ENCODE measurements at regions not wholly inside any gene's neighbourhood (a gene's known extent, or its start where the extent isn't known, plus 50 kb on each side); places are given as distances from the start of the nearest gene placed in this dataset.

GRCh38 chr11:55106391-55106790 is 155.6 kb upstream of the TRIM48 start:
- Histone ChIP-seq H3K79me2 (ENCODE audit: insufficient read depth, low read length) (no peaks in the 10 kb centered on the region), H4K91ac (ENCODE audit: insufficient read length, low read depth, low read length) (no peak overlapping the region), H3K27ac (ENCODE audit: insufficient read length, low read depth, low read length) (no peak overlapping the region), H3K56ac (ENCODE audit: insufficient read length, low read depth, low read length) (no peak overlapping the region), H2AK5ac (ENCODE audit: insufficient read length, low read length) (no peak overlapping the region), H3K79me1 (ENCODE audit: insufficient read depth, low read depth, low read length, poor library complexity, severe bottlenecking) (no peaks in the 10 kb centered on the region), H2BK15ac (ENCODE audit: low read depth, low read length) (no peak overlapping the region), H3K4me2 (ENCODE audit: insufficient read depth, insufficient read length, low read length) (no peak overlapping the region), H2AFZ (ENCODE audit: low read length) (no peak overlapping the region), H3K14ac (ENCODE audit: insufficient read depth, low read length) (no peak overlapping the region), H3K18ac (ENCODE audit: insufficient read length, low read depth, low read length) (no peak overlapping the region), H3K4ac (ENCODE audit: low read depth, low read length) (no peak overlapping the region), H4K20me1 (ENCODE audit: control insufficient read depth, insufficient read depth, insufficient read length) (no peaks in the 10 kb centered on the region), H3K27me3 (ENCODE audit: insufficient read depth, low read length) (no peaks in the 10 kb centered on the region), H2BK120ac (ENCODE audit: low read depth, low read length, poor library complexity, severe bottlenecking) (no peak overlapping the region), H3K4me1 (ENCODE audit: insufficient read depth, low read length) (no peaks in the 10 kb centered on the region), H3K23ac (ENCODE audit: insufficient read length, low read depth, low read length) (no peak overlapping the region), H2BK5ac (ENCODE audit: insufficient read length, low read length) (no peak overlapping the region), H4K8ac (replicated peaks; ENCODE audit: insufficient read length, low read depth, low read length) (no peak overlapping the region), H4K5ac (ENCODE audit: insufficient read length, low read depth, low read length) (no peak overlapping the region), H3T11ph (ENCODE audit: low read length) (no peak overlapping the region), H3K9me3 (ENCODE audit: control insufficient read depth, low read depth, low read length) (peaks cover 64% of the 10 kb centered on the region), H2BK20ac (ENCODE audit: low read depth, low read length, poor library complexity, severe bottlenecking) (no peak overlapping the region), H2BK12ac (ENCODE audit: insufficient read length, low read depth, low read length) (no peak overlapping the region), H3K9ac (ENCODE audit: extremely low read depth, insufficient read length, low read length) (no peak overlapping the region), H3K23me2 (ENCODE audit: insufficient read length, low read depth, low read length, poor library complexity, severe bottlenecking) (no peaks in the 10 kb centered on the region)
- peaks cover 1% of the 10 kb centered on the region; the same call in 1 of the 2 replicates for H3K27me3 Mint-ChIP-seq (ENCODE audit: low read depth)
- no CpG with 5 or more reads among the region's 4 CpGs for WGBS (ENCODE audit: extremely low coverage, insufficient read length, low lambda C conversion rate)
- TF ChIP-seq CTCF (conservative IDR thresholded peaks at IDR 0.05): no peak
- H3K9me3 Mint-ChIP-seq: peaks cover 82 to 83% of the 10 kb centered on the region in 2 experiments
- no peaks in the 10 kb centered on the region for H3K4me1 Mint-ChIP-seq
- H3K4me3 Mint-ChIP-seq: no peak overlapping the region
- H3K27ac Mint-ChIP-seq: no peak overlapping the region
- peaks cover 7 to 16% (median 8%) of the 10 kb centered on the region in 3 experiments; a peak in 5 of 7 replicates for H3K36me3 Mint-ChIP-seq (ENCODE audit: insufficient read depth in 1 of 3, low read depth in 3 of 3)
- DNase-seq: no peak
